ENCODE measurements at regions not wholly inside any gene's neighbourhood (a gene's known extent, or its start where the extent isn't known, plus 50 kb on each side); places are given as distances from the start of the nearest gene placed in this dataset.

- DNase-seq (no peak), ATAC-seq (no peak)
- intact Hi-C loops (cut with DNase I, micrococcal nuclease): no loop called here
Observed at GRCh38 chr18:55123361-55123760, 164.1 kb upstream of the CCDC68 start.

GRCh38 chr18:55121397-55122170 lies 162.3 kb upstream of the CCDC68 start:
- intact Hi-C loops (cut with DNase I, micrococcal nuclease): no loop called here
- DNase-seq (no peak), ATAC-seq (no peak)

- no peak for DNase-seq
- intact Hi-C loops (cut with DNase I, micrococcal nuclease): no loop called here
- no peak for ATAC-seq
Observed at GRCh38 chr18:55120896-55121295, 161.6 kb upstream of the CCDC68 start.

- ATAC-seq: no peak
- intact Hi-C loops (cut with DNase I, micrococcal nuclease): no loop called here
- no peak for DNase-seq
Observed at GRCh38 chr18:55119434-55119833, 160.2 kb upstream of the CCDC68 start.

- DNase-seq (no peak), ATAC-seq (no peak)
- intact Hi-C loops (cut with DNase I, micrococcal nuclease): no loop called here
Observed at GRCh38 chr18:55119016-55119415, 159.8 kb upstream of the CCDC68 start.

- DNase-seq (no peak), ATAC-seq (no peak)
- intact Hi-C loops (cut with DNase I, micrococcal nuclease): no loop called here
Observed at GRCh38 chr18:55116863-55117262, 157.6 kb upstream of the CCDC68 start.

GRCh38 chr18:55115606-55116005 lies 156.3 kb upstream of the CCDC68 start:
- no peak for ATAC-seq
- intact Hi-C loops (cut with DNase I, micrococcal nuclease): no loop called here
- DNase-seq: no peak

- intact Hi-C loops (cut with DNase I, micrococcal nuclease): no loop called here
- DNase-seq: no peak
- no peak for ATAC-seq
Observed at GRCh38 chr18:55114876-55115275, 155.6 kb upstream of the CCDC68 start.

GRCh38 chr18:55113800-55114199 lies 154.5 kb upstream of the CCDC68 start:
- no peak for DNase-seq
- no peak for ATAC-seq
- intact Hi-C loops (cut with DNase I, micrococcal nuclease): no loop called here

GRCh38 chr18:55111271-55111670 lies 152.0 kb upstream of the CCDC68 start:
- ATAC-seq: no peak
- intact Hi-C loops (cut with DNase I, micrococcal nuclease): no loop called here
- DNase-seq: no peak

GRCh38 chr18:55110436-55110835 lies 151.2 kb upstream of the CCDC68 start:
- DNase-seq: no peak
- no peak for ATAC-seq

GRCh38 chr18:55109818-55110414 lies 150.7 kb upstream of the CCDC68 start:
- ATAC-seq: no peak
- no peak for DNase-seq
- intact Hi-C loops (cut with DNase I, micrococcal nuclease): no loop called here

More at GRCh38 chr18:55110436-55110835, 151.2 kb upstream of the CCDC68 start:
- intact Hi-C loops (cut with DNase I, micrococcal nuclease): no loop called here

- DNase-seq (no peak), ATAC-seq (no peak)
- intact Hi-C loops (cut with DNase I, micrococcal nuclease): no loop called here
Observed at GRCh38 chr18:55106906-55107305, 147.6 kb upstream of the CCDC68 start.

GRCh38 chr18:55106466-55106865 lies 147.2 kb upstream of the CCDC68 start:
- DNase-seq (no peak), ATAC-seq (no peak)
- intact Hi-C loops (cut with DNase I, micrococcal nuclease): no loop called here

- no peak for DNase-seq
- ATAC-seq: no peak
- intact Hi-C loops (cut with DNase I, micrococcal nuclease): no loop called here
Observed at GRCh38 chr18:55105873-55106272, 146.6 kb upstream of the CCDC68 start.

GRCh38 chr18:55102958-55103456 lies 143.7 kb upstream of the CCDC68 start:
- no peak for DNase-seq
- ATAC-seq: no peak
- intact Hi-C loops (cut with DNase I, micrococcal nuclease): no loop called here

GRCh38 chr18:55102501-55102900 lies 143.2 kb upstream of the CCDC68 start:
- ATAC-seq (no peak), DNase-seq (no peak)
- intact Hi-C loops (cut with DNase I, micrococcal nuclease): no loop called here

GRCh38 chr18:55101458-55101824 lies 142.2 kb upstream of the CCDC68 start:
- ATAC-seq: no peak
- no peak for DNase-seq
- intact Hi-C loops (cut with DNase I, micrococcal nuclease): no loop called here

- intact Hi-C loops (cut with DNase I, micrococcal nuclease): no loop called here
- ATAC-seq (peak; percentile 77), DNase-seq (no peak)
Observed at GRCh38 chr18:55100817-55101457, 141.7 kb upstream of the CCDC68 start.

- DNase-seq: no peak
- peak; percentile 46 for ATAC-seq
- intact Hi-C loops (cut with DNase I, micrococcal nuclease): no loop called here
Observed at GRCh38 chr18:55097456-55098170, 138.4 kb upstream of the CCDC68 start.
